ENCODE measurements at regions not wholly inside any gene's neighbourhood (a gene's known extent, or its start where the extent isn't known, plus 50 kb on each side); places are given as distances from the start of the nearest gene placed in this dataset.
"Not testable (repeated sequence)": the region's sequence is repeated elsewhere in the genome, so short reads cannot be mapped to it uniquely, and the experiment has no call there.

DNA sequence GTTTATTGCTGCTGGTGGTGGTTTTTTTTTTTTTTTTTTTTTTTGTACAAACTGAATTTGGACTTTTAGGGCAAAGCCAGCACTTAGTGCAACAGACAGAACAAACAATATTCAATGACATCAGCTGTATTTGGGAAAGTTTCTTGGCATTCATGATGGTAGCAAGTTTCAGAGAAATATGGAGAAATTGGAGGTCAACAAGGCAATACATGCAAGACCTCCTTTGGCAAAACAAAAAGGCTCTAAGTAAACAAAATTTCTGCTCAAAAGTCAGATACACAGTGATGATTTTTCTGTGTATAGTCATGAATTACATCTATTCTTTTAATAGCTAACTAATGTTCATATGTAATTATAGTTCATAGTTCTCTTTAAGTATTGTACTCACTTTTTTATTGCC, 612.5 kb upstream of the LUZP2 start:
- DNase-seq, result no peak

DNA sequence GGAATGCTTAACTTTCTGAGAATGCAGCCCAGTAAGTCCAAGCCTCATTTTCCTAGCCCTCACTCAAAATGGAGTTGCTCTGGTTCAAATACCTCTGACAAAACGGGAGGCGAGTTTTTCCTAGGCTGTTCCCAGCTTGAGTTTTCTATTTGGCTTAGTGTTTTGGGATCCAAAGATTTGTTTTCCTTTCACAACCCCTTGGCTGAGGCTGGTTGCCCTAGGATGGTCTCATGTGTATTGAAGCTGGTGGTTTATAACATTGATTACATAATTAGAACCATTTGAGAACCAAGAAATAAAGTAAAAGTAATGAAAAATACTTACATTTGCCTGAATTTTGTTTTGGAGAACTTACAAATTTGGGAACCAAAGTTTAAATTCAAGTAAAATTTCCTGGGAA, 611.1 kb upstream of the LUZP2 start:
- no peak for DNase-seq

DNA sequence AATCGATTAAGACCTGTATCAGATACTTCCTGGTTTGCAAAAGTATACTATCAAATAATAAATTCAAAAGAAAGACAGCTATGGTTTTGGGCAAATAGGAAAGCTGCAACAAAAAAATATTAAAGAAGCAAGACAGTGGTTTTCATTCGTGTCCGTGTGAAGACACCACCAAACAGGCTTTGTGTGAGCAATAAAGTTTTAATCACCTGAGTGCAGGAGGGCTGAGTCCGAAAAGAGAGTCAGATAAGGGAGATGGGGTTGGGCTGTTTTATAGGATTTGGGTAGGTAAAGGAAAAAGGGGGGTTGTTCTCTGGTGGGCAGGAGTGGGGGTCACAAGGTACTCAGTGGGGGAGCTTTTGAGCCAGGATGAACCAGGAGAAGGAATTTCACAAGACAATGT, 609.7 kb upstream of the LUZP2 start:
- DNase-seq, result not testable (repeated sequence)

DNA sequence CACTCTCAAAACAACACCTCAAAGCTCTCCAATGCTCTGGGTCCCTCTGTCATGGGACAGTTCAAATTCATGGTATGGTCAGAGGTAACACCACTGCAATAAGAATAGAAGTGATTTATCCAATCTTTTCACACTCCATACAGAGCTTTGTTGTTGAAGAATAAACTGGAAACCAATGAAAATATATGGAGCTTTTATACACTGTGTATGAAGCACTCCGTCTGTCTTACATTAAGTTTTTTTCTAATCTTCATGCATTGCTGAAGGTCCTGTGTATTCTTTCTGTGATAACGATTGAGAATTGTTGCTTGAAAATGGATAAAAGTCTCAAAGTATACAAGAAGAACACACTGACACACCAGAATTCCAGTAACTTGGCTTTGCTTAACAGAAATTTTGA, 603.7 kb upstream of the LUZP2 start:
- no peak for DNase-seq

DNA sequence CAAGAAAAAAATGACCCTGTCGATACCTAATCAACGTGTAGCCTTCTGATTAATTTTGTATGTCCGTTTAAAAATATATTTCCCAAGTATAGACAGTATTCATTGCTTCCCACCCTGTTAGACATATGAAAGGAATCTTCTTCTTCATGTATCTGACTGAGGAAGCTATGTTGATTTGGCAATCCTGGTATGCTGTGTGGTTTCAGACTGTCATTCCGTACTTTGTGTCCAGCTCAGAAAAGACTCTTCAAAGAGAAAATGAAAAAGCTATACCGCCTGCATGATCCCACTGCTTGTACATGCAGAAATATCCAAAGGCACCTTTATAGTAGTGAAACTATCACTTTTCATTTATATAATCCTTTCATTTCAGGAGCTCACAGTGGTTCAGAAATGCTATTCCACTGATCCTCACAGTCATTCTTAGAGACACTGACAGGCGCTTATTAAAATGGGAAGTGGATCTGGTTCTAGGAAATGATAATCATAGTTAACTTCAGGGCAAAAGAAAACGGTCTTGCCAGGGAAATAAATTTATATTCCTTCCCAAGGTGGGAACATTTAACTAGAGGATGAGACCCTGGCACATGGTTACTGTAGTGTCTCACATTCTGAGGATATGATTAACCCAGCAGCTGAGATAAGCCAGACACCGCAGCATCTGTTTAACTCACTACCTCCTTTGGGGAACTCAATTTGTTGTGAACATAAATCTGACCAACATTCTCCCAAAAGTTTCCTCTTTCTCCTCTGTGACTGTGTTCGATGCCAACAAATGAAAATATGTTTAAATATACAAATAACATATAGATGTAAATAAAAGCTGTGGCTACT, 599.2 kb upstream of the LUZP2 start:
- DNase-seq, result no peak

DNA sequence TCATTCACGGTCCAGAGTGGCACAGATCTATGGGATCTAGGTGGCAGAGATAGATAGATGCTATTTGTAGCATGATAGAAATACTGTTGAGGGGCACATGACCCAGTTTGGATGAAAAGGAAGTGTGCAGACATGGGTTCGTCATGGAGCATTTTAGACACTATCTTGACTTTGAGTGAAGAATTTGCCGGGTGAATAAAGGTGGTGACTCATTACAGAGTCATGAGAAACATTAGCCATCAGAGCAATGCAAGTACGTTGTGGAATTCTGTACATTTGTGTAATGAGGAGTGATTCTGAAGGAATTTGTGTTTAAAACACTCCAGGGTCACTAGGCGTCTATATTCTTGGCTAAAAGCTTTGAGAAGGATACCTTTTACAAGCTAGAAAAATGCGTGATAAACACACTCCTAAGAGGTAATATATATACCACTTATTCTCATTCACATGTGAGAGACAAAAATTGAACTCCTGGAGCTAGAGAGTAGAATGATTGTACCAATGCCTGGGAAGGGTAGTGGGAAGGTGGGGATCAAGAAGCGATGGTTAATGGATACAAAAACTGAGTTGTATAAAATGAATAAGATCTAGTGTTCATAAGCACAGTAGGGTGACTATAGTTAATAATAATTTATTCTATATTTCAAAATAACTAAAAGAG, 593.7 kb upstream of the LUZP2 start:
- DNase-seq, result no peak

DNA sequence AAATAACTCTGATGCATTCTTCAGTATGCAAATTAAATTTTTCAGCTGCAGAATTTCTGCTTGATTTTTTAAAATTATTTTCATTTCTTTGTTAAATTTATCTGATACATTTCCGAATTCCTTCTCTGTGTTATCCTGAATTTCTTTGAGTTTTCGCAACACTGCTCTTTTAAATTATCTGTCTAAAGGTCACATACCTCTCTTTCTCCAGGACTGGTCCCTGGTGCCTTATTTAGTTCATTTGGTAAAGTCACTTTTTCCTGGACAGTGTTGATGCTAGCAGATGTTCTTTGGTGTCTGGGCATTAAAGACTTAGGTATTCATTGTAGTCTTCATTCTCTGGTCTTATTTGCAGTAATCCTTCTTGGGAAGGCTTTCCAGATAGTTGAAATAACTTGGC, 577.4 kb upstream of the LUZP2 start:
- DNase-seq, result no peak

DNA sequence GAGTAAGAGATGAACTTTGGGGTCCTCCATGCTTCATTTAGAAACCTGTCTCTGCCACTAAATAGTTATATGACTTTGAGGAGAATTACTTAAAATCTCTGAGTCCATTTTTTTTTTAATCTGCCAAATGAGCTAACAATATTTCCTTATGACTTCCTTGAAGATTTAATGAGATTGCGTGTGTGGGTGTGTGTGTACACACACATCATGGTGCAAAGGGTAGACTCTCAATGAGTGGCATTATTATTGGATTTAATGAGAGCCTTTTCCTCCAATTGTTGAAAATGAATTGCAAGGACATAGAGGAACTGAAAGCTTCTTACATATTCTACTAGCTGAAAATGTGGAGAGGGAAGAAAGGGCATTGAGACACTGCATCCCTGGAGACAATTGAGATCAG, 573.5 kb upstream of the LUZP2 start:
- DNase-seq, result no peak

DNA sequence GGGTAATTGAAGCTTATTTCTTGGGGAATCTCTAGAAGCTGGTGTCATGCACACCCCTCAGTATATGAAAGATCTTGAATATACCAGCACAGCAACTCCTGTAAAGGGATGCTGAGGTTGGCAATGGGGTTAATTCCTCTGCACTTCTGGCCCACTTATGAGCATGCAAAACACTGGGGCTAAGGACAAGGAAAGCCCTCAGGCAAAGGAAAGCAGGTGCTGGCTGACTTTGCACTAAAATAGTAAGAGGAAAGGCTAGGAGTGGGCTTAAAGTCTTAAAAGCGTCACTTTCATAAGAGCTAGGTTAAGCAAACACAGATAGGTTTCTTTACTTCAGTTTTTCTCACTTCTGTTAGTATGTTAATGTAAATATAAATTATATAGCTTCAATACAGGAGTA, 572.6 kb upstream of the LUZP2 start:
- no peak for DNase-seq

DNA sequence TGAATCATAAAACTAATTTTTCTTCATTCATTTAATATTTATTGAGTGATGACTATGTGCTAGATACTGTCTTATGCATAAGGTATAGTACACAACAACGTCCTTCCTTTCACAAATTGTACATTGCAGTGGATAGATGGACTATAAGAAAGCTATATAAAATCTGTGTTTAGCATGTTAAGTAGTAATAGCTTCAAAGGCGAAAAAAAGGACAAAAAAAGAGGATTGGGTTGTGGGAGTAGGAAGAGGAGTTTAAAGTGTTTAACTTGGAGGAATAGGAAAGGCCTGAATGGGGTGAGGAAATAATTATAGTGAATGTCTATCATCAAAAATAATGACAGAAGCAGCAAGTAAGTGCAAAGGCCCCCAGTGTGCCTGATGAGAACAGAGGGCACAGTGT, 565.4 kb upstream of the LUZP2 start:
- DNase-seq, result no peak

DNA sequence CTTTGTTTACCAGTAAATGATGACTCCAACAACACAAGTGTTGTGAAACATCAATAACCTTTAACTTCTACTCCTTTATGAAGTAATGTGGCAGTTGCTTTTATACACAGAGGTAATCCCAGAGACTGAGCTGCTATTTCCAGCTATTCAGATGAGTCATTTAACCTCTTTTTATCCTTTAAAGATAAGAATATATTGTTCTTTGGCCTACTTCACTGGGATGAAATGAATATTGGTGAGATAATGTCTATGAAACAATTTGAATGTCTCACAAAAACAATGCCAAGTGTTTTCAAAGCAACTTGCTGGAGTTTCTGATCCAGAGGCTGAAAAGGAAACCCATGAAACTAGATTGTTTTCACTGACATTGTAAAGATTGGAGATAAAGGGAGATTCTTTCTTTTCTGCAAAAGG, 564.4 kb upstream of the LUZP2 start:
- no peak for DNase-seq

DNA sequence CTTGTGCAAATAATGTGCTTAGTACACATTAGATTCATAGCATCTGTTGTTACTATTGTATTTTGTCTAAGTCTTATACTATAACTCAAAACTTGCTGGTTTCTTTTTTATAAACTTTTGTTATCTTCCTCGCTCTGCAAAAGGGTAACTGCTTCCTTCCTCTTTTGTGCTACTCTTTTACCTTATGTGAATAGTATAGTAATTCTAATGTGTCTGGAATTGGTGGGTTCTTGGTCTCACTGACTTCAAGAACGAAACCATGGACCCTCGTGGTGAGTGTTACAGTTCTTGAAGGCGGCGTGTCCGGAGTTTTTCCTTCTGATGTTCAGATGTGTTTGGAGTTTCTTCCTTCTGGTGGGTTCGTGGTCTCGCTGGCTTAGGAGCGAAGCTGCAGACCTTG, 563.1 kb upstream of the LUZP2 start:
- no peak for DNase-seq

DNA sequence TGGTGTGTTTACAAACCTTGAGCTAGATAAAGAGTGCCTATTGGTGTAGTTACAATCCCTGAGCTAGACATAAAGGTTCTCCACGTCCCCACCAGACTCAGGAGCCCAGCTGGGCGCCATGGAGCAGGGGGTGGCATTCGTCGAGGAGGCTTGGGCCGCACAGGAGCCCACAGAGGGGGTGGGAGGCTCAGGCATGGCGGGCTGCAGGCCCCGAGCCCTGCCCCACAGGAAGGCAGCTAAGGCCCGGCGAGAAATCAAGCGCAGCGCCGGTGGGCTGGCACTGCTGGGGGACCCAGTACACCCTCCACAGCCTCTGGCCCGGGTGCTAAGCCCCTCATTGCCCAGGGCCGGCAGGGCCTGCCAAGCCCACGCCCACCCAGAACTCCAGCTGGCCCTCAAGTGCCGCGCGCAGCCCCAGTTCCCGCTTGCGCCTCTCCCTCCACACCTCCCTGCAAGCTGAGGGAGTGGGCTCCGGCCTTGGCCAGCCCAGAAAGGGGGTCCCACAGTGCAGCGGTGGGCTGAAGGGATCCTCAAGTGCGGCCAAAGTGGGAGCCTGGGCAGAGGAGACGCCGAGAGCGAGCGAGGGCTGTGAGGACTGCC, 562.1 kb upstream of the LUZP2 start:
- not testable (repeated sequence) for DNase-seq

DNA sequence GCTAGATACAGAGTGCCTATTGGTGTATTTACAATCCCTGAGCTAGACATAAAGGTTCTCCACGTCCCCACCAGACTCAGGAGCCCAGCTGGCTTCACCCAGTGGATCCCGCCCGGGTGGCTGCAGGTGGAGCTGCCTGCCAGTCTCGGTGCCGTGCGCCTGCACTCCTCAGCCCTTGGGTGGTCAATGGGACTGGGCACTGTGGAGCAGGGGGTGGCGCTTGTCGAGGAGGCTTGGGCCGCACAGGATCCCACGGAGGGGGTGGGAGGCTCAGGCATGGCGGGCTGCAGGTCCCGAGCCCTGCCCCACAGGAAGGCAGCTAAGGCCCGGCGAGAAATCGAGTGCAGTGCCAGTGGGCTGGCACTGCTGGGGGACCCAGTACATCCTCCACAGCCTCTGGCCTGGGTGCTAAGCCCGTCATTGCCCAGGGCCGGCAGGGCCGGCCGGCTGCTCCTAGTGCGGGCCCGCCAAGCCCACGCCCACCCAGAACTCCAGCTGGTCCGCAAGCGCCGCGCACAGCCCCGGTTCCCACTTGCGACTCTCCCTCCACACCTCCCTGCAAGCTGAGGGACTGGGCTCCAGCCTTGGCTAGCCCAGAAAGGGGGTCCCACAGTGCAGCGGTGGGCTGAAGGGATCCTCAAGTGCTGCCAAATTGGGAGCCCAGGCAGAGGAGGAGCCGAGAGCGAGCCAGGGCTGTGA, 554.6 kb upstream of the LUZP2 start:
- DNase-seq, result not testable (repeated sequence)

DNA sequence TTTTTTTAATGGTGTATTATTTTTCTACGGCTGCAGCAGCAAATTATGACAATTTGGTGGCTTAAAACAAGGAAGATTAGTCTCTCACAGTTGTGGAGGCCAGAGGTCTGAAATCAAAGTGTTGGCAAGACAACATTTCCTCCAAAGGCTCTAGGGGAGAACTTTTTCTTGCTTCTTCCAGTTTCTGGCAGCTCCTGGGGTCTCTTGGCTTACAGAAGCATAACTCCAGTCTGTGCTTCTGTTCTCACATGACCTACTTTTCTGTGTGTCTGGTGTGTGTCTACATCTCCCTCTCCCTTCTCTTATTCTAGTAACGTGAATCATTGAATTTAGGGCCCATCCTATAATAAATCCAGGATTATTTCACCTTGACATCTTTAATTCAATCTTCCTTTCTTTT, 551.9 kb upstream of the LUZP2 start:
- no peak for DNase-seq

DNA sequence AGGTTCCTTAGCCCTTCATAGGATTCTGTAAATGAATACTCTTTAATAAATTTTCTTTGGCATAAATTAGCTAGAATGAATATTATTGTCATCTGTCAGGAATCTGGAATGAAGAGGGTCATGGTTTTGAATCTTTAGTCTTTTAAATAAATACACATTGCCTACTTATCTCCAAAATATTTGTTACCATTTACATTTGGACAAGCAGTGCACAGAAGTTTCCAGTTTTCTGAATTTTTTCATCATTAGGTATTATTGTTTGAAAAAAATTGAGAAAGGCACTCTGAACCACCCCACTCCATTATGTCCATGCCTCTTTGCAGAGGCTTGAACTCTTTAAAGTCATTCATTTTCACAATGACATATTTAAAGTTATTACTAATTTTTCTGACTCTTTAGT, 549.0 kb upstream of the LUZP2 start:
- no peak for DNase-seq

DNA sequence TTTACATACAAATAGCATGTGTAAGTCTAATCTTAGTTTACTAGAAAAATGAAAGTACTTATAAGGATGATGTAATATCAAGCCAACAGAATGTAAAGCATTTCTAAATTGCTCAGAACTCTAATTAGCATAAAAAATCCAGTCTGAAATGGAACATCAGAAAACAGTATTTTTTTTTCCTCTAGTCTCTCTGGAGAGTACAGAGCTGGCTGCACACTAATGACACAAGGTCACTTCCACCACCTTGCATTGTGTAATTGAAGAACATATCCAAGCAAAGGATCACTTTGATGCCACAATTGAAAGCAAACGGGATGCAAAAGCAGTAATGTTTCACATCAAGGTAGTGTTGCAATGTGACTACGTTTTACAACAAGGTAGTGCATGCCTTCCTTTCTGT, 548.0 kb upstream of the LUZP2 start:
- DNase-seq, result no peak

DNA sequence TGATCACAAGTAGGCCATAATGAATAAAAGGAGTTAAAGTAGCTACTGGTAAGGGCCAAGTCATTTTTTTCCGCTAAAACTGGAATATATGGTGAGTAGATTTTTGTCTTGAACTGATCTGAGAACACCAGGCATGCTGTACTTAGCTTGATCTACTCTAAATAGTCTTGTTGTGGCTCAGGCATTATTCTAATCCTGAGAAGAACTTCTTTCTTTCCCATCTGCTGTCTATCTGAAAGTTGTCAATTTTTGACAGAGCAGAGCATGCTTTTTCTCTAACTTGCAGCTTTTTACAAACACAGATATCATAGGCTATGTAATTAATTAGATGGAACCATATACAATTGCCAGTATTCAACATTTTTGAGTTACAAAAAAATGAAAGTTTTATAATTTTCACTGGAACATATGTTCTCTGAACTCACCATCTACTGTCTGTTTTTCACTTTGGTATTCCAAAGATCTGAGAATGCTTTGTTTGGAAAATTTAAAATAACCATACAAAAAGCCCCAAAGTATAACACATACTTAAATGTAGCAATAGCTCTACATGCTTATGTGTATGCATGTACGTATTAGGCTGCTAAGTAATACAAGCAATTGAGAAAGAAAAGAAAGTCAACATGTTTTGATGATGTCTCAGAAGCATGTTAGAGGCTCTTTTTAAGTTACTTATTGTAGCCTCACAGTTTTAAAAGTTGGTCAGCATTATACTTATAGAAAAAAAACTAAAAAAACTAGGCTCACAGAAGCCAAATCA, 542.7 kb upstream of the LUZP2 start:
- DNase-seq, result no peak

DNA sequence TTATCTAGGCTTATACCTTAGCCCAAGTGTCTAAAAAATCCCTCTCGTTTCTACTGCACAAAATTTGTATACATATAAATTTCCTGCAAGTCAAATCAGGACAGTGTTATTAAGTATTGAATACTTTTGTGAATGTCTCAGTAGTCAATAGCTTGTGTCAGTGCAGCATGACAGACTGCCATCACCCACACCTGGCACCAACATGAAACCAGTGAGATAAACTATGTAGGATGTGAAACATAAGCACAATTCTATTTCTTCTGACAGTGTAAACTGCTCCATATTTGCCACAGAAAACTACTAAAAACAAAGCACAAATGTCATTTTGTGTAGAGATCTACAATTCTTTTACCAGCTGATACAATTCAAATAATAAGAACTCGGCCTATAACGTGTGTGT, 542.1 kb upstream of the LUZP2 start:
- DNase-seq, result no peak

DNA sequence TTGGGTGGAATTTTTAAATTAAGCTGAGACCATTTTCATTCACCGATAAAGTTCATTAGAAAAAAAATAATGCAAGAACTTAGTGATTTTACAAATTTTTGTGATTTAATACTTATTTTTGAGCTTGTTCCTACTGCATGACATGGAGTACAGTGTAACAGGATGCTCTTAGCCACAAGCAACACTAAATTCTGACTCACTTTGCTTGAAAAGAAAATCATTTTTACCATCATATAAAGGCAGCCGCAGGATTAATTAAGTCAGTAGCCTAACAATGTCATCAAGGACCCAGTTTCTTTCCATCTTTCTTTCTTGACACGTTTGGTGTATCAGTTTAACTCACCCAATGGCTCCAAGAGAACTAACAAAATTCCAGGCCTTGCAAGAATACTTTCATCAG, 540.3 kb upstream of the LUZP2 start:
- no peak for DNase-seq

DNA sequence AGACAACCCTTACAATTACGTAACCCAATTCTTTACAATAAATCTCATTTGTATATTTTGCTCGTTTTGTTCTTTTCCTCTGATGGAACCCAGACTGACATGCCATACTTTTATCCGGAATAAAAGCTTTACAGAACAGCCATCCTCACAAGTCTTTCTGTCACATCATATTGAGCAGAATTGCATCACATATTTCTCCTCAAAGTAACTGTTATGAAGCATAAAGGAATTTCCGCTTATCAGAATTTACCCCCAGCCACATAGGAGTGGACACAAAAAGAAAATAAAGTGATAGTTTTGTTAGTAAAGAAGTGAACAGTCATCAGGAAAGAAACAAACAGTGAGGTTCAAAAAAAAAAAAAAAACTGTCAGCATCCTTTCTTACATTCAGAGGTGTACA, 539.5 kb upstream of the LUZP2 start:
- no peak for DNase-seq

DNA sequence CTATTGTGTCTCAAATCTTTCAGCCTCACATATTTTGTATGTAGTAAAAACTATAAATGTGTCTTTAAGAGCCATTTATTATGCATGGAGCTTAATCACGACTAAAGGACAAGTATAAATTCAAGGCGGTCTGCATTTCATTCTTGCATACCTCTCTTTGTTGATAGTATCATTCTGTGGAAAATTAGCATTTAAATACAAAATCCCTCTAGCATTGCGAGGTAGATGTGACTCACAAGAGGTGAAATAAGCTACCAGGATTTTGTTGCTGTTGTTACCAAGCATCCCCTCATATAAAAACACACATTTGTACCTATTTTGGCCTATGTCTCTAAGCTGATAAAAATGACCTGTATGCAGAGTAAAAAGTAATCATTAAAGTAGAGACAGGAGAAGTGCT, 537.4 kb upstream of the LUZP2 start:
- DNase-seq, result no peak

Data from NCI-H1417 (cell line).